Left ventricle myocardium inferior (tissue), 1 donor: ENCODE measurements at regions not wholly inside any gene's neighbourhood (a gene's known extent, or its start where the extent isn't known, plus 50 kb on each side); places are given as distances from the start of the nearest gene placed in this dataset.

Experiments
- DNase-seq: peaks from one replicate; pipeline ENCODE4 v3.0.0-alpha.2; 2020
- H3K27ac ChIP-seq: fragments of 200-600 bp; replicated peaks from 2 replicates; pipeline ENCODE4 v1.8.0; 2021
- H3K27me3 ChIP-seq: fragments of 200-600 bp; 2 replicates; pipeline ENCODE4 v1.8.0; 2021; ENCODE audit warnings: low read depth
- H3K36me3 ChIP-seq: fragments of 200-600 bp; 2 replicates; pipeline ENCODE4 v1.8.0; 2021
- H3K4me1 ChIP-seq: fragments of 200-600 bp; 2 replicates; pipeline ENCODE4 v1.8.0; 2021
- H3K4me3 ChIP-seq: fragments of 200-600 bp; 2 replicates; pipeline ENCODE4 v1.8.0; 2021; ENCODE audit warnings: mild to moderate bottlenecking, moderate library complexity
- H3K9me3 ChIP-seq: fragments of 200-600 bp; replicated peaks from 2 replicates; pipeline ENCODE4 v1.8.0; 2021
- intact Hi-C: fragments of 100-400 bp; cut with micrococcal nuclease; formaldehyde crosslinking; loops from one replicate; pipeline ENCODE4 v1.11.0; 2022
- TF ChIP-seq, protein P1 (sequence below): fragments of 200-600 bp; IDR thresholded peaks from 2 replicates; pipeline ENCODE4 v1.8.0; 2021; ENCODE audit warnings: antibody characterized with exemption, mild to moderate bottlenecking, borderline replicate concordance
- donor health status: DM: no; HTN: yes; CAD: no; lungs with severe emphysema.

DNA sequence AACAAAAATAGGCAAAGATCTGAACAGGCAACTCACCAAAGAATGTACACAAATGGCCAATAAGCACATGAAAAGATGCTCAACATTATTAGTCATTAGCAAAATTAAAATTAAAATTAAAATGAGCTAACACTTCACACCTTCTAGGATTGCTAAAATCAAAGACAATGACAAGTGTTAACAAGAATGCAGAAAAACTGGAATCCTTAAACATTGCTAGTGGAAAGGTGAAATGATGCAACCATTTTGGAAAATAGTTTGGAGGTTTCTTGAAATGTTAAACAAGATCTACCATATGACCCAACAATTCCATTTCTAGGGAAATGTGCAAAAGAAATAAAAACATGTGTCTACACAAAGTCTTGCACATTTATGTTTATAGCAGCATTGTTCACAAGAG lies 75.5 kb upstream of the DST start:
- no peaks in the 10 kb centered on the region for H3K36me3 ChIP-seq
- peaks cover 63% of the 10 kb centered on the region for H3K4me1 ChIP-seq
- TF ChIP-seq, protein P1, sequence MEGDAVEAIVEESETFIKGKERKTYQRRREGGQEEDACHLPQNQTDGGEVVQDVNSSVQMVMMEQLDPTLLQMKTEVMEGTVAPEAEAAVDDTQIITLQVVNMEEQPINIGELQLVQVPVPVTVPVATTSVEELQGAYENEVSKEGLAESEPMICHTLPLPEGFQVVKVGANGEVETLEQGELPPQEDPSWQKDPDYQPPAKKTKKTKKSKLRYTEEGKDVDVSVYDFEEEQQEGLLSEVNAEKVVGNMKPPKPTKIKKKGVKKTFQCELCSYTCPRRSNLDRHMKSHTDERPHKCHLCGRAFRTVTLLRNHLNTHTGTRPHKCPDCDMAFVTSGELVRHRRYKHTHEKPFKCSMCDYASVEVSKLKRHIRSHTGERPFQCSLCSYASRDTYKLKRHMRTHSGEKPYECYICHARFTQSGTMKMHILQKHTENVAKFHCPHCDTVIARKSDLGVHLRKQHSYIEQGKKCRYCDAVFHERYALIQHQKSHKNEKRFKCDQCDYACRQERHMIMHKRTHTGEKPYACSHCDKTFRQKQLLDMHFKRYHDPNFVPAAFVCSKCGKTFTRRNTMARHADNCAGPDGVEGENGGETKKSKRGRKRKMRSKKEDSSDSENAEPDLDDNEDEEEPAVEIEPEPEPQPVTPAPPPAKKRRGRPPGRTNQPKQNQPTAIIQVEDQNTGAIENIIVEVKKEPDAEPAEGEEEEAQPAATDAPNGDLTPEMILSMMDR, result no peak
- DNase-seq, result no peak
- no peak overlapping the region for H3K4me3 ChIP-seq
- H3K9me3 ChIP-seq, result peaks cover 3% of the 10 kb centered on the region
- no peaks in the 10 kb centered on the region for H3K27me3 ChIP-seq
- H3K27ac ChIP-seq, result no peak overlapping the region
- intact Hi-C loops, result no loop called here

DNA sequence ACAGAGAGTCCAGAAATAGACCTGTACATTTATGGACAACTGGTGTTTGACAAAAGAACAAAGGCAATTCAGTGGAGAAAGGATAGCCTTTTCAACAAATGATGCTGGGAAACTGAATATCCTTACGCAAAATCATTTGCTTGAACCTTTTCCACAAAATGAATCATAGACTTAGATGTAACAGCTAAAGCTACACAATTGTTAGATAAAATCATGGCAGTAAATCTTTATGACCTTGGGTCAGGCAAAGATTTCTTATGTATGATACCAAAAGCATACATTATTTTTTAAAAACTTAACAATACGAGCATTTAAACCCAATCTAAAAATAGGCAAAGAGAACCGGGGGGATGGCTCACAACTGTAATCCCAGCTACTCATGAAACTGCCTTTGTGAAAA lies 73.5 kb upstream of the DST start:
- peak overlapping the region; percentile 66 for H3K27ac ChIP-seq
- no peak overlapping the region for H3K4me3 ChIP-seq
- no peaks in the 10 kb centered on the region for H3K27me3 ChIP-seq
- H3K36me3 ChIP-seq, result no peaks in the 10 kb centered on the region
- H3K4me1 ChIP-seq, result peaks cover 57% of the 10 kb centered on the region
- TF ChIP-seq, protein P1, result no peak
- peaks cover 3% of the 10 kb centered on the region for H3K9me3 ChIP-seq
- intact Hi-C loops, result no loop called here
- DNase-seq, result no peak

DNA sequence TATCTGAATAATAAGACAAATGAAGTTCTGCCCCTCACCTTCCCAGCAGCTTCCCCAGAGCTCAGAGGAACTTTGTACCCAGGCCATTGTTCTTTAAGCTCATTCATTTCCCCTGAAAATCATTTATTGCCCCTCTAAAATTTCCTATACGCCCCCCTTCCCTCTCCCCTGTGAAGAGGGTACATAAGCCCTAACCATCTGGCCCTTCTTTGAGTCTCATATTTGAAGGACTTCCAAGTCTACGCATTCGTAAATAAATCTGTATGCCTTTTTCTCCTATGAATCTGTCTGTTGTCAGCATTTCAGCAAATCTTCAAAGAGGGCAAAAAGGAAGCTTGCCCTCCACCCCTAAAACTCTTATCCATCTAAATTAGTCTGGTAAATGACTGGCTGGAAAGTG lies 73.1 kb upstream of the DST start:
- no peaks in the 10 kb centered on the region for H3K36me3 ChIP-seq
- TF ChIP-seq, protein P1, result no peak
- H3K27ac ChIP-seq, result peak overlapping the region; percentile 66
- intact Hi-C loops, result no loop called here
- H3K27me3 ChIP-seq, result no peaks in the 10 kb centered on the region
- peaks cover 52% of the 10 kb centered on the region for H3K4me1 ChIP-seq
- no peak for DNase-seq
- H3K4me3 ChIP-seq, result no peak overlapping the region
- peaks cover 3% of the 10 kb centered on the region for H3K9me3 ChIP-seq

DNA sequence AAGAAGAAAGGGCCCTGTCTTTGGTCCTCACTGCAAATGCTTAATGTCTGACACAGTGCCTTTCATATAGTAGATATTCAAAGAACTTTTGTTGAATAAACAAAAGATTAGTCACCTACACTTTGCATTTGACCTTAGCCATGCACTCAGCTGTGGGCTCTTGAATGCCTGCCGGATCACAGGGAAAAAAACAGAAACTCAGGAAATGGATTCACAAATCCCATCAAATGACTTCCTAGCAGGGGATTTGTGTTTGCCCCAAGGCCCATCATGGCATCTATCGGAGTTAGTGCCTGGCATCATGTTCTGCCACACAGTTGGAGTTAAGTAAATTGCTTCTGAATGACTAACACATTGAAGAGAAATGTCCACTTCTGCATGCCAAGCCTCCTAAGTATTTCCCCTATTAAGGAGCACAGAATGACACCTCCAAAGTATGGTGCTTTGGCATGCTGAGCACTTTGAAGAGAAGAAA lies 72.3 kb upstream of the DST start:
- Histone ChIP-seq H3K36me3 (no peaks in the 10 kb centered on the region), H3K4me1 (peaks cover 49% of the 10 kb centered on the region), H3K27ac (peak overlapping the region; percentile 66), H3K27me3 (no peaks in the 10 kb centered on the region), H3K4me3 (no peak overlapping the region), H3K9me3 (peaks cover 3% of the 10 kb centered on the region)
- DNase-seq, result no peak
- TF ChIP-seq, protein P1, result no peak
- intact Hi-C loops, result no loop called here

DNA sequence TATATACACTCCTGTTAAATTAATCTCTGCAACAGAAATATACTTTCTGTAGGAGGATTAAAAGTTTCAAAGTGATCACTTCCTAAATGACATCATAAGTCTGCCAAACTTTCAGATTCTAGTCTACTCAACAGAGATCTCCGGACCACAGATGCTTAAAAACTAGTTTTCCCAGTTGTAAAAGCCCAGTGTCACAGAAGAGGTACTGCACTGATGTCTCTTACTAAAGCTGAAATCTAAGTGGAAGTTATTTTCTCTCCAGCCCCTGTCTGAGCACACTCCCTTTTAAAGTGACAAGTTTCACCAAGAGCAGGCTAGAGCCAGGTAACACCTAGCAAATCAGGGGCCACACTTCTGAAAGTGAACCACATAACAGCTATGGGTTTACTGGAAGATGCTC lies 71.6 kb upstream of the DST start:
- Histone ChIP-seq H3K36me3 (no peaks in the 10 kb centered on the region), H3K27me3 (no peaks in the 10 kb centered on the region), H3K9me3 (peaks cover 3% of the 10 kb centered on the region), H3K4me1 (peaks cover 47% of the 10 kb centered on the region), H3K27ac (peak overlapping the region; percentile 66), H3K4me3 (no peak overlapping the region)
- intact Hi-C loops, result no loop called here
- no peak for DNase-seq
- TF ChIP-seq, protein P1, result peak; percentile 15
